GM12873 (cell line): ENCODE measurements at regions not wholly inside any gene's neighbourhood (a gene's known extent, or its start where the extent isn't known, plus 50 kb on each side); places are given as distances from the start of the nearest gene placed in this dataset.

Source experiments
- TF ChIP-seq, protein P1 (sequence below): IDR thresholded peaks from 2 replicates; pipeline ENCODE4 v1.5.1; 2012; ENCODE audit warnings: low read depth, mild to moderate bottlenecking, moderate library complexity, low read length, control low read depth; ENCODE audit not compliant: insufficient read depth; ENCODE audit errors: missing control alignments

DNA sequence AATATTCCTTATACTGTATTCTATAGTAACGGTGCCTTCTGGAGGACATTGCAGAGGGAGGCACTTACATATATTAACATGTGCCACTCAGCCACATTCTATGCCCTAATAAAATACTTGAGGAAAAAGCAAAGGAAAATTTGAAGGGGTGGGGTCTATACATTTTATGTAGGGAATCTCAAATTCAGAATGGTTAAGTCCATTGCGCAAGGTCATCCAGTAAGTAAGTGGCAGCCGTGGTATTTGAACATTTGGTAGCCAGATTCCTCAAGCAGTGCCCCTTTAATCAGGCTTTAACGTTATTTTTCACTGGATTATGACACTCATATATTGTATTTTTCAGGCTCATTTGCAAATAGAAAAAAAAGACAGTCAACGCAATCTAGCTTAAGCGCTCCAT lies 738.3 kb downstream of the DOK5 start:
- TF ChIP-seq, protein P1, sequence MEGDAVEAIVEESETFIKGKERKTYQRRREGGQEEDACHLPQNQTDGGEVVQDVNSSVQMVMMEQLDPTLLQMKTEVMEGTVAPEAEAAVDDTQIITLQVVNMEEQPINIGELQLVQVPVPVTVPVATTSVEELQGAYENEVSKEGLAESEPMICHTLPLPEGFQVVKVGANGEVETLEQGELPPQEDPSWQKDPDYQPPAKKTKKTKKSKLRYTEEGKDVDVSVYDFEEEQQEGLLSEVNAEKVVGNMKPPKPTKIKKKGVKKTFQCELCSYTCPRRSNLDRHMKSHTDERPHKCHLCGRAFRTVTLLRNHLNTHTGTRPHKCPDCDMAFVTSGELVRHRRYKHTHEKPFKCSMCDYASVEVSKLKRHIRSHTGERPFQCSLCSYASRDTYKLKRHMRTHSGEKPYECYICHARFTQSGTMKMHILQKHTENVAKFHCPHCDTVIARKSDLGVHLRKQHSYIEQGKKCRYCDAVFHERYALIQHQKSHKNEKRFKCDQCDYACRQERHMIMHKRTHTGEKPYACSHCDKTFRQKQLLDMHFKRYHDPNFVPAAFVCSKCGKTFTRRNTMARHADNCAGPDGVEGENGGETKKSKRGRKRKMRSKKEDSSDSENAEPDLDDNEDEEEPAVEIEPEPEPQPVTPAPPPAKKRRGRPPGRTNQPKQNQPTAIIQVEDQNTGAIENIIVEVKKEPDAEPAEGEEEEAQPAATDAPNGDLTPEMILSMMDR: no peak

DNA sequence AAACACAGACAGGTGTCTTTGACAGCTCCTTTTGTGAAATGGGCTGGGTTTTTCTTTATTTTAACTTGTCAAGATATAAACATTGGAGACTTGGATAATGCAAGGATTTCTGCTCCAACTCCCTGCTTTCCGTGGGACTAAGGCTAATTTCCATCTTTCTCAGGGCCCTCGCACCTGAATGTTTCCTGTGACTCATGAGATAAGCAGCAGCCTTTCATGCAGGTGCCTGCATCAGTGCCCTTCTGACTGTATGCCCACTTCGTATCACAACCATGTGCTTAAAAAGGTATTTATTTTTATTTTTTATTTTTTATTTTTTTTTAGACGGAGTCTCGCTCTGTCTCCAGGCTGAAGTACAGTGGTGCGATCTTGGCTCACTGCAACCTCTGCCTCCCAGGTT lies 736.1 kb downstream of the DOK5 start:
- TF ChIP-seq, protein P1: no peak

DNA sequence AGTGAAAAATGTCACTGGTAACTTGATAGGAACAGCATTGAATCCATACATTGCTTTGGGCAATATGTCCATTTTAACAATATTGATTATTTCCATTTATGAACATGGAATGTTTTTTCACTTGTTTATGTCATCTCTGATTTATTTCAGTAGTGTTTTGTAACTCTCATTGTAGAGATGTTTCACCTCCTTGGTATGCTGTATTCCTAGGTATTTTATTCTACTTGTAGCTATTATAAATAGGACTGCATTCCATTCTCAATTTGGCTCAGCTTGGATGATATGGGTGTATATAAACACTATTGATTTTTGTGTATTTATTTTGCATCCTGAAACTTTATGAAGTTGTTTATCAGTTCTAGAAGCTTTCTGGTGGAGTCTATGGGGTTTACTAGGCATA lies 730.3 kb downstream of the DOK5 start:
- TF ChIP-seq, protein P1: no peak

DNA sequence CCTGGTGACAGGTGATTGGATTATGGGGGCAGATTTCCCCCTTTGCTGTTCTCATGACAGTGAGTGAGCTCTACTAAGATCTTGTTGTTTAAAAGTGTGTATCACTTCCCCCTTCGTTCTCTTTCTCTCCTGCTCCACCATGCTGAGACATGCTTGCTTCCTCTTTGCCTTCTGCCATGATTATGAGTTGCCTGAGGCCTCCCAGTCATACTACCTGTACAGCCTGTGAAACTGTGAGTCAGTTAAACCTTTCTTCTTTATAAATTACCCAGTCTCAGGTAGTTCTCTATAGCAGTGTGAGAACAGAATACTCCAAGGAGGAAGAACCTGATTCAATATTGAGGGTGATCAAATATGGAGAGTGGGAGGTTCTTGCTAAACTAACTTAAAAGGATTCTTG lies 724.9 kb downstream of the DOK5 start:
- TF ChIP-seq, protein P1: no peak

DNA sequence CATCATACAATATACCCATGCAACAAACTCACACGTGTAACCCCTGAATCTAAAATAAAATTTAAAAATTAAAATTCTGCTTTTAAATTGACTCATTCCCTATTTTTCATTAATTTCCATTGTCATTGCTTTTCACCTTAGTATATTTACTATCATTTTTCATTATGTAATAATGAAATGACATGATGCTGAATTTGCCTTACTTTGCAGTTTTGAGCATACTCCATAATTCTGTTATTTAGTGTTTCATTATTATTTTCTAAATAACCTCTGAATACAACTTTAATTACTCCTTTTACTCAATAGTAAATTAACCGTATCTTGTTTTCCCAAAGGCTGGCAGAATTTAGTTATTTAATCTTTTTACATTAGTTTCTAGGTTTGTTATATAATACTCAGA lies 719.6 kb downstream of the DOK5 start:
- TF ChIP-seq, protein P1: no peak

DNA sequence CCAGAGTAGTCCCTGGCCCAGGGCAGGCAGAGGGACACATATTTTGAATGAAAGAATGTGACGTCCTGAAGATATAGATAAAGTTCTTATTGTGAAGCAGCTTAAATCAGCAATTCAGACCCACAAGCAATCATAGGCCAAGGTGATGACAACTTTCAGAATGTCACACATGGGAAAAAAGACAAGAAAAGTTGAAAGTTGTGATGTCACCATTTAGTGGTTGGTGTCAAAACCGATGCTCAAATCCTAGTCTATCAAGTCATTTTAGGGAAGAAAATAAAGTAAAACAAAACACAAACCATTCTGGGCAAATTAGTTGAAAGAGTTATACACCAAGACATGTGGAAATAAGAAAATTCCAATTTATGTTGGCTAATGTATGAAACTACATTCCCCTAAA lies 710.8 kb downstream of the DOK5 start:
- TF ChIP-seq, protein P1: no peak

DNA sequence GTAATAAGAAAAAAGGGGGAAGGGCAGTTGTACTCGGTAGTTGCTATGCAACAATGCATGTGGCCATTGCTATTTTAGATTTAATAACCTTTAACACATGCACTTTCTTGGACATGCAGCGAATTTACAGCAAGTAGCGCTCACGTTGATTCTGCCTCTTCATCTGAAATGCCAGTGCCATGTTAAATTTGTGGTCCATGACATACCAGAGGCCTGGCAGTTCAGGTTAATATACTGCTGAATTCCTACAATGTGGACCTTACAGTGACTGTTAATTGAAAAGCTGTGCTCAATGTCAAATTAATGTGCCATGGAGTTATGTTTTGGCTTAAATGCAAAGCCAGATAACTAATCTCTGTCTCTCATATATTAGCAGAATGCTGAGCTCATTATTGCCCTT lies 699.7 kb downstream of the DOK5 start:
- TF ChIP-seq, protein P1: no peak
